Inferior parietal cortex (tissue), 1 donor: ENCODE measurements at regions not wholly inside any gene's neighbourhood (a gene's known extent, or its start where the extent isn't known, plus 50 kb on each side); places are given as distances from the start of the nearest gene placed in this dataset.
"Not testable (repeated sequence)": the region's sequence is repeated elsewhere in the genome, so short reads cannot be mapped to it uniquely, and the experiment has no call there.

ENCODE experiments used
- DNase-seq: peaks from one replicate; pipeline ENCODE4 v3.0.0-alpha.2; 2016; ENCODE audit errors: extremely low spot score

GRCh38 chr14:53857625-53858344, 98.8 kb downstream of the BMP4 start:
- no peak for DNase-seq

- no peak for DNase-seq
Measured at GRCh38 chr14:53855574-53855973, 101.1 kb downstream of the BMP4 start.

GRCh38 chr14:53855127-53855526, 101.5 kb downstream of the BMP4 start:
- DNase-seq: no peak

GRCh38 chr14:53851394-53852090, 105.1 kb downstream of the BMP4 start:
- DNase-seq: no peak

GRCh38 chr14:53850714-53851296, 105.8 kb downstream of the BMP4 start:
- DNase-seq: no peak

GRCh38 chr14:53849549-53849948, 107.1 kb downstream of the BMP4 start:
- no peak for DNase-seq

- DNase-seq: no peak
Measured at GRCh38 chr14:53848854-53849253, 107.8 kb downstream of the BMP4 start.

GRCh38 chr14:53847881-53848280, 108.7 kb downstream of the BMP4 start:
- DNase-seq: no peak

GRCh38 chr14:53847057-53847456, 109.6 kb downstream of the BMP4 start:
- no peak for DNase-seq

- DNase-seq: no peak
Measured at GRCh38 chr14:53845813-53846693, 110.6 kb downstream of the BMP4 start.

GRCh38 chr14:53842938-53843337, 113.7 kb downstream of the BMP4 start:
- no peak for DNase-seq

GRCh38 chr14:53841109-53842099, 115.2 kb downstream of the BMP4 start:
- no peak for DNase-seq

- no peak for DNase-seq
Measured at GRCh38 chr14:53840444-53840843, 116.2 kb downstream of the BMP4 start.

- DNase-seq: no peak
Measured at GRCh38 chr14:53838374-53838773, 118.3 kb downstream of the BMP4 start.

GRCh38 chr14:53837656-53838055, 119.0 kb downstream of the BMP4 start:
- not testable (repeated sequence) for DNase-seq

GRCh38 chr14:53836551-53836950, 120.1 kb downstream of the BMP4 start:
- DNase-seq: no peak

- no peak for DNase-seq
Measured at GRCh38 chr14:53828820-53829219, 127.8 kb downstream of the BMP4 start.

- no peak for DNase-seq
Measured at GRCh38 chr14:53824061-53824460, 132.6 kb downstream of the BMP4 start.

GRCh38 chr14:53814392-53814791, 142.2 kb downstream of the BMP4 start:
- DNase-seq: no peak

GRCh38 chr14:53810221-53810620, 146.4 kb downstream of the BMP4 start:
- DNase-seq: no peak

- no peak for DNase-seq
Measured at GRCh38 chr14:53808042-53808441, 148.6 kb downstream of the BMP4 start.
